ENCODE measurements at regions not wholly inside any gene's neighbourhood (a gene's known extent, or its start where the extent isn't known, plus 50 kb on each side); places are given as distances from the start of the nearest gene placed in this dataset.

GRCh38 chr11:114758627-114759026 lies 80.3 kb downstream of the NXPE2 start:
- Mint-ChIP-seq H3K4me1 (ENCODE audit: low read depth, unreplicated experiment) (no peaks in the 10 kb centered on the region), H3K36me3 (ENCODE audit: insufficient read depth, unreplicated experiment) (no peaks in the 10 kb centered on the region), H3K27ac (ENCODE audit: unreplicated experiment) (no peak overlapping the region), H3K27me3 (ENCODE audit: unreplicated experiment) (no peaks in the 10 kb centered on the region), H3K9me3 (ENCODE audit: low read depth, unreplicated experiment) (no peaks in the 10 kb centered on the region), H3K4me3 (ENCODE audit: low read depth, unreplicated experiment) (no peak overlapping the region)
- BruUV-seq (replicated peaks) = no TSS peak
- intact Hi-C loops (cut with micrococcal nuclease; ENCODE audit: unreplicated experiment) = no loop called here
- no peak for DNase-seq
- CTCF ChIA-PET = no interaction called here
- TF ChIP-seq CTCF (IDR thresholded peaks at IDR 0.05; ENCODE audit: unreplicated experiment) = no peak

GRCh38 chr11:114762408-114762807 lies 84.1 kb downstream of the NXPE2 start:
- Mint-ChIP-seq H3K4me1 (ENCODE audit: low read depth, unreplicated experiment) (no peaks in the 10 kb centered on the region), H3K36me3 (ENCODE audit: insufficient read depth, unreplicated experiment) (no peaks in the 10 kb centered on the region), H3K27ac (ENCODE audit: unreplicated experiment) (no peak overlapping the region), H3K4me3 (ENCODE audit: low read depth, unreplicated experiment) (no peak overlapping the region), H3K9me3 (ENCODE audit: low read depth, unreplicated experiment) (peaks cover 4% of the 10 kb centered on the region), H3K27me3 (ENCODE audit: unreplicated experiment) (peaks cover 11% of the 10 kb centered on the region)
- CTCF ChIA-PET = no interaction called here
- TF ChIP-seq CTCF (IDR thresholded peaks at IDR 0.05; ENCODE audit: unreplicated experiment) = no peak
- DNase-seq = peak; percentile 44
- intact Hi-C loops (cut with micrococcal nuclease; ENCODE audit: unreplicated experiment) = loop anchor here (1.0 kb wide), 2 partner anchors 422 to 482 kb away; no protein-coding TSS in a partner anchor
- no TSS peak for BruUV-seq (replicated peaks)

GRCh38 chr11:114764563-114764962 lies 86.2 kb downstream of the NXPE2 start:
- CTCF ChIA-PET = no interaction called here
- H3K4me1 Mint-ChIP-seq (ENCODE audit: low read depth, unreplicated experiment) = no peaks in the 10 kb centered on the region
- TF ChIP-seq CTCF (IDR thresholded peaks at IDR 0.05; ENCODE audit: unreplicated experiment) = no peak
- H3K27me3 Mint-ChIP-seq (ENCODE audit: unreplicated experiment) = peaks cover 11% of the 10 kb centered on the region
- intact Hi-C loops (cut with micrococcal nuclease; ENCODE audit: unreplicated experiment) = no loop called here
- no peaks in the 10 kb centered on the region for H3K36me3 Mint-ChIP-seq (ENCODE audit: insufficient read depth, unreplicated experiment)
- no peak for DNase-seq
- no TSS peak for BruUV-seq (replicated peaks)
- no peak overlapping the region for H3K4me3 Mint-ChIP-seq (ENCODE audit: low read depth, unreplicated experiment)
- no peak overlapping the region for H3K27ac Mint-ChIP-seq (ENCODE audit: unreplicated experiment)
- peaks cover 4% of the 10 kb centered on the region for H3K9me3 Mint-ChIP-seq (ENCODE audit: low read depth, unreplicated experiment)

GRCh38 chr11:114771172-114771571 lies 92.8 kb downstream of the NXPE2 start:
- Mint-ChIP-seq H3K4me1 (ENCODE audit: low read depth, unreplicated experiment) (no peaks in the 10 kb centered on the region), H3K36me3 (ENCODE audit: insufficient read depth, unreplicated experiment) (no peaks in the 10 kb centered on the region), H3K27me3 (ENCODE audit: unreplicated experiment) (peaks cover under 1% of the 10 kb centered on the region), H3K27ac (ENCODE audit: unreplicated experiment) (no peak overlapping the region), H3K4me3 (ENCODE audit: low read depth, unreplicated experiment) (no peak overlapping the region), H3K9me3 (ENCODE audit: low read depth, unreplicated experiment) (no peaks in the 10 kb centered on the region)
- intact Hi-C loops (cut with micrococcal nuclease; ENCODE audit: unreplicated experiment) = no loop called here
- no peak for DNase-seq
- no peak for TF ChIP-seq CTCF (IDR thresholded peaks at IDR 0.05; ENCODE audit: unreplicated experiment)
- no TSS peak for BruUV-seq (replicated peaks)
- CTCF ChIA-PET = no interaction called here
